ENCODE measurements at regions not wholly inside any gene's neighbourhood (a gene's known extent, or its start where the extent isn't known, plus 50 kb on each side); places are given as distances from the start of the nearest gene placed in this dataset.

DNA sequence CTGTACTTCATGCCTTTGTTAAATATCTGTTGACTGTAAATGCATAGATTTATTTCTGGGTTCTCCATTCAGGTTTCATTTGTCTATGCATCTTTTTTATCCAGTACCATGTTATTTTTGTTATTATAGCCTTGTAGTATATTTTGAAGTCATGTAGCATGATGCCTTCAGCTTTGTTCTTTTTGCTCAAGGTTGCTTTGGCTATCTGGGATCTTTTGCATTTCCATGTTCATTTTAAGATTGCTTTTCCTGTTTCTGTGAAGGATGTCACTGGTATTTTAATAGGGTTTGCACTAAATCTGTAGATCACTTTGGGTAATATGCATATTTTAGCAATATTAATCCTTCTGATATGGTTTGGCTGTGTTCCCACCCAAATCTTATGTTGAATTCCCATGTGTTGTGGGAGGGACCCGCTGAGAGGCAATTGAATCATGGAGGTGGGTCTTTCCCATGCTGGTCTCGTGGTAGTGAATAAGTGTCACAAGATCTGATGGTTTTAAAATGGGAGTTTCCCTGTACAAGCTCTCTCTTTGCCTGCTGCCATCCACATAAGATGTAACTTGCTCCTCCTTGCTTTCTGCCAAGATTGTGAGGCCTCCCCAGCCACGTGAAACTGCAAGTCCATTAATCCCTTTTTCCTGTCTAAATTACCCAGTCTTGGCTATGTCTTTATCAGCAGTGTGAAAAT lies 302.8 kb upstream of the SEMA3C start:
- no peak for TF ChIP-seq CTCF (IDR thresholded peaks at IDR 0.05; ENCODE audit: low read depth, low read length, missing input control)
- TF ChIP-seq MAX (IDR thresholded peaks at IDR 0.05): no peak
- TF ChIP-seq, protein P1, sequence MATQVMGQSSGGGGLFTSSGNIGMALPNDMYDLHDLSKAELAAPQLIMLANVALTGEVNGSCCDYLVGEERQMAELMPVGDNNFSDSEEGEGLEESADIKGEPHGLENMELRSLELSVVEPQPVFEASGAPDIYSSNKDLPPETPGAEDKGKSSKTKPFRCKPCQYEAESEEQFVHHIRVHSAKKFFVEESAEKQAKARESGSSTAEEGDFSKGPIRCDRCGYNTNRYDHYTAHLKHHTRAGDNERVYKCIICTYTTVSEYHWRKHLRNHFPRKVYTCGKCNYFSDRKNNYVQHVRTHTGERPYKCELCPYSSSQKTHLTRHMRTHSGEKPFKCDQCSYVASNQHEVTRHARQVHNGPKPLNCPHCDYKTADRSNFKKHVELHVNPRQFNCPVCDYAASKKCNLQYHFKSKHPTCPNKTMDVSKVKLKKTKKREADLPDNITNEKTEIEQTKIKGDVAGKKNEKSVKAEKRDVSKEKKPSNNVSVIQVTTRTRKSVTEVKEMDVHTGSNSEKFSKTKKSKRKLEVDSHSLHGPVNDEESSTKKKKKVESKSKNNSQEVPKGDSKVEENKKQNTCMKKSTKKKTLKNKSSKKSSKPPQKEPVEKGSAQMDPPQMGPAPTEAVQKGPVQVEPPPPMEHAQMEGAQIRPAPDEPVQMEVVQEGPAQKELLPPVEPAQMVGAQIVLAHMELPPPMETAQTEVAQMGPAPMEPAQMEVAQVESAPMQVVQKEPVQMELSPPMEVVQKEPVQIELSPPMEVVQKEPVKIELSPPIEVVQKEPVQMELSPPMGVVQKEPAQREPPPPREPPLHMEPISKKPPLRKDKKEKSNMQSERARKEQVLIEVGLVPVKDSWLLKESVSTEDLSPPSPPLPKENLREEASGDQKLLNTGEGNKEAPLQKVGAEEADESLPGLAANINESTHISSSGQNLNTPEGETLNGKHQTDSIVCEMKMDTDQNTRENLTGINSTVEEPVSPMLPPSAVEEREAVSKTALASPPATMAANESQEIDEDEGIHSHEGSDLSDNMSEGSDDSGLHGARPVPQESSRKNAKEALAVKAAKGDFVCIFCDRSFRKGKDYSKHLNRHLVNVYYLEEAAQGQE (IDR thresholded peaks at IDR 0.05): no peak
- TF ChIP-seq RAD21 (IDR thresholded peaks at IDR 0.05): no peak
- no peak for TF ChIP-seq SP1 (IDR thresholded peaks at IDR 0.05)
- TF ChIP-seq ZBTB33 (IDR thresholded peaks at IDR 0.05): no peak
- TF ChIP-seq TAF1 (conservative IDR thresholded peaks at IDR 0.05): no peak
